Panc1 (cell line): ENCODE measurements at regions not wholly inside any gene's neighbourhood (a gene's known extent, or its start where the extent isn't known, plus 50 kb on each side); places are given as distances from the start of the nearest gene placed in this dataset.

Source experiments
- CTCF ChIP-seq: fragments of 450-650 bp; IDR thresholded peaks from 2 replicates; pipeline ENCODE4 v1.5.1; 2017; ENCODE audit warnings: mild to moderate bottlenecking
- REST ChIP-seq, 2 experiments: IDR thresholded peaks; 2 replicates each; pipeline ENCODE4 v1.6.1; 2011 to 2012; ENCODE audit warnings: low read depth in 2 of 2, control low read depth in 1 of 2, low read length in 1 of 2, mild to moderate bottlenecking in 1 of 2, moderate library complexity in 1 of 2; ENCODE audit not compliant: insufficient read depth in 1 of 2
- SIN3A ChIP-seq: IDR thresholded peaks from 2 replicates; pipeline ENCODE4 v1.6.1; 2012; ENCODE audit warnings: low read depth, mild to moderate bottlenecking, low read length, moderate library complexity, borderline replicate concordance; ENCODE audit not compliant: insufficient read depth

GRCh38 chr4:100926039-100926717 lies 408.4 kb upstream of the EMCN start:
- TF ChIP-seq REST (IDR thresholded peaks at IDR 0.05; ENCODE audit: insufficient read depth in 1 of 2, low read depth in 2 of 2, low read length in 1 of 2): no peak
- no peak for TF ChIP-seq CTCF
- TF ChIP-seq SIN3A: no peak
